ENCODE measurements at regions not wholly inside any gene's neighbourhood (a gene's known extent, or its start where the extent isn't known, plus 50 kb on each side); places are given as distances from the start of the nearest gene placed in this dataset.

- WGBS, result 32% methylated on average over 1 of the region's 1 CpG
- Histone ChIP-seq H3K27me3 (ENCODE audit: control insufficient read depth in 4 of 4, insufficient read depth in 4 of 4, low read length in 3 of 4) (no peaks in the 10 kb centered on the region), H3K9ac (ENCODE audit: low read depth in 1 of 2, low read length in 2 of 2) (no peak overlapping the region), H3K27ac (ENCODE audit: low read depth in 1 of 2, low read length in 2 of 2) (no peak overlapping the region), H3K4me3 (ENCODE audit: low read depth in 1 of 3, low read length in 3 of 3) (no peak overlapping the region), H3K9me3 (ENCODE audit: control insufficient read depth in 4 of 4, low read length in 3 of 4) (no peaks in the 10 kb centered on the region), H3K36me3 (ENCODE audit: control insufficient read depth in 4 of 4, insufficient read depth in 3 of 4, low read depth in 1 of 4, low read length in 3 of 4) (no peaks in the 10 kb centered on the region), H3K4me1 (ENCODE audit: control insufficient read depth in 4 of 4, insufficient read depth in 4 of 4, low read length in 3 of 4) (no peaks in the 10 kb centered on the region)
- TF ChIP-seq HNF4G (IDR thresholded peaks at IDR 0.05), result no peak
- no peak for TF ChIP-seq FOXA1 (IDR thresholded peaks at IDR 0.05)
- no peak for TF ChIP-seq CTCF (IDR thresholded peaks at IDR 0.05; ENCODE audit: low read depth, low read length, missing input control)
- no peak for TF ChIP-seq ZBTB33 (IDR thresholded peaks at IDR 0.05)
- TF ChIP-seq EGR1 (IDR thresholded peaks at IDR 0.05; ENCODE audit: low read depth in 2 of 2), result no peak
- TF ChIP-seq GABPA (IDR thresholded peaks at IDR 0.05 in 1 of 2, conservative IDR thresholded peaks at IDR 0.05 in 1 of 2), result no peak
- TF ChIP-seq RAD21 (IDR thresholded peaks at IDR 0.05), result no peak
- TF ChIP-seq NR2F2 (IDR thresholded peaks at IDR 0.05), result no peak
- TF ChIP-seq YY1 (IDR thresholded peaks at IDR 0.05), result no peak
- TF ChIP-seq JUND (IDR thresholded peaks at IDR 0.05), result no peak
- no peak for TF ChIP-seq SP1 (IDR thresholded peaks at IDR 0.05)
- no peak for TF ChIP-seq REST (IDR thresholded peaks at IDR 0.05)
- TF ChIP-seq ATF3 (IDR thresholded peaks at IDR 0.05), result no peak
- TF ChIP-seq RXRA (IDR thresholded peaks at IDR 0.05), result no peak
- no peak for TF ChIP-seq FOXA2 (IDR thresholded peaks at IDR 0.05)
- DNase-seq (ENCODE audit: low spot score), result no peak
These were observed 579.1 kb downstream of the SPOCK3 start for GRCh38 chr4:166655231-166655630.

- Histone ChIP-seq H3K4me3 (ENCODE audit: low read depth in 1 of 3, low read length in 3 of 3) (no peak overlapping the region), H3K4me1 (ENCODE audit: control insufficient read depth in 4 of 4, insufficient read depth in 4 of 4, low read length in 3 of 4) (no peaks in the 10 kb centered on the region), H3K36me3 (ENCODE audit: control insufficient read depth in 4 of 4, insufficient read depth in 3 of 4, low read depth in 1 of 4, low read length in 3 of 4) (no peaks in the 10 kb centered on the region), H3K27ac (ENCODE audit: low read depth in 1 of 2, low read length in 2 of 2) (no peak overlapping the region), H3K9ac (ENCODE audit: low read depth in 1 of 2, low read length in 2 of 2) (no peak overlapping the region), H3K27me3 (ENCODE audit: control insufficient read depth in 4 of 4, insufficient read depth in 4 of 4, low read length in 3 of 4) (no peaks in the 10 kb centered on the region), H3K9me3 (ENCODE audit: control insufficient read depth in 4 of 4, low read length in 3 of 4) (no peaks in the 10 kb centered on the region)
- DNase-seq (ENCODE audit: low spot score), result no peak
- 84% methylated on average over 5 of the region's 5 CpGs for WGBS
- TF ChIP-seq RAD21 (IDR thresholded peaks at IDR 0.05) (no peak), CTCF (IDR thresholded peaks at IDR 0.05; ENCODE audit: low read depth, low read length, missing input control) (no peak), REST (IDR thresholded peaks at IDR 0.05) (no peak), JUND (IDR thresholded peaks at IDR 0.05) (no peak), NR2F2 (IDR thresholded peaks at IDR 0.05) (no peak), ZBTB33 (IDR thresholded peaks at IDR 0.05) (no peak), GABPA (IDR thresholded peaks at IDR 0.05 in 1 of 2, conservative IDR thresholded peaks at IDR 0.05 in 1 of 2) (no peak), TAF1 (conservative IDR thresholded peaks at IDR 0.05) (no peak), HNF4A (conservative IDR thresholded peaks at IDR 0.05) (no peak)
These were observed 578.6 kb downstream of the SPOCK3 start for GRCh38 chr4:166655705-166656104.

Data from liver (tissue), 8 donors.